Left colon (tissue), 2 donors: ENCODE measurements at regions not wholly inside any gene's neighbourhood (a gene's known extent, or its start where the extent isn't known, plus 50 kb on each side); places are given as distances from the start of the nearest gene placed in this dataset.

Experiments used
- ATAC-seq: fragments of 200-7000 bp; cut with Tn5 transposase; one replicate; pipeline ENCODE4 v1.9.1; 2020; ENCODE audit warnings: mild to moderate bottlenecking, moderate library complexity
- DNase-seq, 2 donors: peaks; one replicate each; pipeline ENCODE4 v3.0.0-alpha.2; 2020
- intact Hi-C, 2 donors: fragments of 100-400 bp; cut with DNase I in 1 of 2; cut with micrococcal nuclease in 1 of 2; formaldehyde crosslinking; loops; one replicate each; pipeline versions ENCODE4 v1.11.2 to v1.14.0; 2022; cut with DNase I, micrococcal nuclease
- donor health status: DM: no; HTN: no; CAD: no.
- donor health status: DM: yes; HTN: yes; CAD: no.

- no peak for ATAC-seq
- intact Hi-C loops: no loop called here
- no peak for DNase-seq
Measured at GRCh38 chr3:177947901-177948300, 588.3 kb upstream of the KCNMB2 start.

GRCh38 chr3:177948716-177949425 lies 587.4 kb upstream of the KCNMB2 start:
- DNase-seq (no peak), ATAC-seq (no peak)
- intact Hi-C loops: no loop called here

- intact Hi-C loops: no loop called here
- ATAC-seq (no peak), DNase-seq (no peak)
Measured at GRCh38 chr3:177959188-177959587, 577.0 kb upstream of the KCNMB2 start.

DNA sequence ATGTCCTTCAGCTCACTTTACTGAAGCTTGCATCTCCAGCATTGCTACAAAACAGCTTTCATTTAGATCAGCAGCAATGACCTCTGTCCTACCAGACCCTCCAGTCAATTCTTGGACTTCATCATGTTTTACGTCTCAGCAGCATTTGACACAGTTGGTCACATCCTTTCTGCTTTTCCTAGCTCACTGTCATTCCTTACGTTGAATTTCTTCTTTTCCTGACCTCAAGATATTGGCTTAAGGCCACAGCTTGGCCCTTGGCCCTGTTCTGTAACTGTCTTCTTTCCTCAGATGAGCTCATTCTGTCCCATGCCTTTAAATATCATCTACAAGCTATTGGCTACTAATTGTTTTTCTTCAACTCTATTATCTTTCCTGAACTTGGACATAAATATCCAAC lies 576.2 kb upstream of the KCNMB2 start:
- intact Hi-C loops: no loop called here
- DNase-seq: no peak
- no peak for ATAC-seq

DNA sequence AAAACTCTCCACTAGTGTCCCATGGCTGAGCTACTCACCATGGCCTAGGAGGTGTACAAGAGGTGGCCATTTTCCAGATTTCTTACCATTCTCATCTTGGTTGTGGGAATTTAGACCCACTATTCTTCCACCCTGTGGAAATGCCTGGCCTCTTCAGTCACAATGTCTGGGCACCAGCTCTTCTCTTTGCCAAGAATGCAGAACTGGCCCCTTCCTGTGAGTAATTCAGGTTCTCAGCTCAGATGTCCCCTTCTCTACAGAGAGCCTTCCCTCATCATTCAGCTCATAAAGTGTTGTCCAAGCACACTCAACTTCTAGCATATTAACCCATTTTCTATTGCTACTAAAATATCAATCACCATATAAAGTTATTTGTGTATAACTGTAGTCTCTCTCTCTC lies 575.5 kb upstream of the KCNMB2 start:
- DNase-seq (no peak), ATAC-seq (no peak)
- intact Hi-C loops: no loop called here

- DNase-seq (no peak), ATAC-seq (no peak)
- intact Hi-C loops: no loop called here
Measured at GRCh38 chr3:177961784-177962183, 574.5 kb upstream of the KCNMB2 start.

DNA sequence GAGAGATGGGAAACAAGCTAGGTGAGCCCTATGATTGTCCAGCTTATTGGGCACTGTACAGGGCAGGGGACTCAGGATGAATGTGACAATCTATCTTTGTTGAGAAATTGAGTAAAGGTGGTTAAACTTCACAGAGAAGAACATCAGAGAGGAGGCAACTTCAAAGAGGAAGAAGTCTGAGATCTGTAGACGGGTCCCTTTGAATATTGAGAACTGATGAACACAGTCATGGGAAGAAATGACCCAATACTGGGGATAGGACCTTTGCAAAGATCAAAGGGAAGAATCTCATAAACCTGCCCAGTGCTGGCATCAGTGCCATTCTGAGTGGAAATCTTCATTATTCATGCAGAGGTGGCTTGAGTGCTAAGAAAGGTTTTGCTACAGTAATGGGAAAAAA lies 569.7 kb upstream of the KCNMB2 start:
- intact Hi-C loops: no loop called here
- no peak for ATAC-seq
- no peak for DNase-seq

GRCh38 chr3:177968891-177969290 lies 567.3 kb upstream of the KCNMB2 start:
- DNase-seq (no peak), ATAC-seq (no peak)
- intact Hi-C loops: no loop called here

DNA sequence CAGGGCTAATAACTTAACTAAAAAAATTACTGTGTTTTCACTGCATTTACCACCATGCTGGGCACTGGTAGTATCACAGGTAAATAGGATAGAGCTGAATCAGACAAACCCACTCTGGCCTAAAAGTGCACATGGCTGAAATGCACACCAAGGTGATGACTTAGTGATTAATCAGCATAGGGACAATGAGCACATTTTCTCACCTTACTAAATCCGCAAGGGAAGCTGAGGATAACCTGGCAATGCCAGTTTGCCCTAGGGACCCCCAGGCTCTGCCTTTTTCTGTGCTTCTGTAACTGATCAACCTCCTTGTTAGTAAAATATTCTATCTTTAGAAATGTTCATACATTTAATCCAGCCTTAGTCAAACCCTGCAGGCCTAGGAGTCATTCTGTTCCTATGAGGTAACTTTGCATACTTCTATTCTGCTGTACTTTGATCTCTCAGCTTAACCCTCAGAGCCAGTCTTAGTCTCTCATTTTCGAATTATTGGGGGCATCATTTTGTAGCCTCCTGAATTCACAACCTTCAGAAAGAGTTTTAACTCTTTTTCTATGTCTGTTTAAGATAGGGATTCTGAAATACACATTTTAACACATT lies 562.9 kb upstream of the KCNMB2 start:
- intact Hi-C loops: no loop called here
- ATAC-seq: no peak
- DNase-seq: no peak

GRCh38 chr3:177976241-177976640 lies 560.0 kb upstream of the KCNMB2 start:
- DNase-seq: no peak
- intact Hi-C loops: no loop called here
- no peak for ATAC-seq

DNA sequence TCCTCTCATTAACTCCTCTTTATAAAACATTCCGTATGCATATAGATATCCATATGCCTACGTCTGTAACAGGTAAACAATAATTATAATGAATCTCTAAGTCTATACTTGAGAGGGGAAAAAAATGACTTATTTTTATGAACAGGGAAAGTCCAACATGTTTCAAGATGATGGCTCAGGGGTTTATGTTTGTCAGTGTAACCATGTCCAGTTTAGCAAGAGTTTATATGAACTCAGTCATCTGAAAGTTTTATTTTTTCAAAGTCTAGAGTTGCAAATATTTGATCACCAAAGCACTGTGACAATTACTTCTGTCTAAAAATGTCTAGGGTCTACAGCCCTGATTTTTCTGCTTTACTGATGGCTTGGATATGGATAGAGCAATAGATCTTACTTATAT lies 559.4 kb upstream of the KCNMB2 start:
- ATAC-seq (no peak), DNase-seq (no peak)
- intact Hi-C loops: no loop called here

DNA sequence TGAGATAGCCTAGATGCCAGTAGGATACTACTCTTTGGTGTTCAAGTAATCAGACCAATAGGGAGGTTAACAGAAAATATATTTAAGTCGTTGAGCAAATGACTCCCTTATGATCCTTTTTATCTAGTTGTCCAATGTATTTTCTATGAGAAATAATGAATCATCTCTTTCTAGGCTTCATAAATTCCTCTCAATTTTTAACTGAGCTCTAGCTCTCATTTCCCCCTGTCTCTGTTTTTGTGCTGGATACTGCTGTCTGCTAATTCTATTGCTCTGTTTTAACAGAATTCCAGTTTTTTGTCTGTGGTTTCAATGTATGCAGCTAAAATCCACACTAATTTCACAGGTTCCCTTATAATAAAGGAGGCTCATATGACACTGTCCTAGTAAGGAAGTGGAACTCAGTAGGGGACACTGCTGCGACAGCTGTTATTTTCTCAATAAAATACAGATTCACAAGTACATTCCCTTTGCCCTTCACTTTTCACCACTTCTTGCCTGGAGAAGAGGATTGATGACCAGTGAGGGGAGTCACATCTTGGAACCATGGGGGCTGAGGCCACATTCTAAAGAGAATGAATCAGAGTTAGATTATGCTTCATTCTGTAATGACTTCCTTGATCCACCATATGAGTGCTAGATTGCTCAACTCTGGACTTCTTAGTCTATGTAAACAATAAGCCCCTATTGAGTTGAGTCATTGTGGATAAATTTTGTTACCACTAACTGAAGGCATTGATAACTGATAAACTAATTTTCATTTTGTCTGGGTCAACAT lies 558.7 kb upstream of the KCNMB2 start:
- no peak for ATAC-seq
- DNase-seq: no peak
- intact Hi-C loops: no loop called here

DNA sequence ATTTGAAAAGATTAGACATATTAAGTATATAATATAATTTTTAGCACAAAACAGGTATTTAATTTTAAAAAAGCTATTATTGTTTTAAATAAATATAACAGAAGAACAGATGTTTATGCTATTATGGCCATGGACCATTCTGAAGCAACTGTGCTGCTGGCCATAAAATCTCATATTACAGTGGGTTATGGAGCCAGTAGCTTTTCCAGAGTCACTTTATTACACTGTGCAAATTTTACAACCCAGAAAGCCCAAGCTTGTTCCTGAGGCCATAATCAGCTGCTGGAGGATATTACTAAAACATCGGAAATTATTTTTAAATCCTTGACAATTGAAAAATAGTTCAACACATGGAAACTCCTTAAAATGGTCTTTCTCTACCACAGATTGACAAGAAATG lies 557.3 kb upstream of the KCNMB2 start:
- ATAC-seq (peak; percentile 81), DNase-seq (no peak)
- intact Hi-C loops: no loop called here

DNA sequence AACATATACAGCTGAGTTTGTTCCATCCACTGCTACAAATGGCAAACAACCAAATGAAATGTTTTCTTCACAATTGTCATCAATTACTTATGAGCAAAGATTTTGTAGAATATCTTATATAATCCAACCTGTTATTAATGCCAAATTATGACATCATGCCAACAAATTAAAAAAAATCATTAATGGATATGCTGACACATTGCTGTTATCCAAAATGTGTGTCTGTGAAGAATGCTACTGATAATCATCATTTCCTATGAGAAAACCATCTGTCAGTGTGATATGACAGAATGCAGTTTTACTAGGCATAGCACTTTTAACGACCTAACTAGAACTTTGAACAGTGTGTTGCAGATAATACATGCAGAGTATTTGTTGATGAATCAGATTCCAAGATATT lies 556.5 kb upstream of the KCNMB2 start:
- peak; percentile 44 for ATAC-seq
- intact Hi-C loops: no loop called here
- DNase-seq: no peak

DNA sequence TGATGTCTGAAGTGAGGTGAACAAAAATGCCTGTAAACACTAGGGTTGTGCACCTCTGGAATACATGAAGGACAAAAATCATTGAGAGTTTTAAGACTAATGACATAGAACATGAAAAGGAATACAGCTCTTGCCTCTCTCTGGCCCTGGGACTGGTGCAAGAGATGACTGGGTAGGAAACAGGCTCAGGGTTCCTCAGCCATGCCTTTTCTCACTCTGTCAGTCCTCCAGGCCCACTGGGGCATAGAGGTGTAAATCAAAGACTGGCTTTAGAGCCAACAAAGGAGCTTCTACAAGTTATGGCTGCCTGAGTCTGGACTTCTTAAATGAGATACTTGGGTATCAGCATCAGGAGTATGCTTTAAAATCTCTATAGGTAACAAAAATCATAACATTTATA lies 554.7 kb upstream of the KCNMB2 start:
- DNase-seq (no peak), ATAC-seq (no peak)
- intact Hi-C loops: no loop called here

DNA sequence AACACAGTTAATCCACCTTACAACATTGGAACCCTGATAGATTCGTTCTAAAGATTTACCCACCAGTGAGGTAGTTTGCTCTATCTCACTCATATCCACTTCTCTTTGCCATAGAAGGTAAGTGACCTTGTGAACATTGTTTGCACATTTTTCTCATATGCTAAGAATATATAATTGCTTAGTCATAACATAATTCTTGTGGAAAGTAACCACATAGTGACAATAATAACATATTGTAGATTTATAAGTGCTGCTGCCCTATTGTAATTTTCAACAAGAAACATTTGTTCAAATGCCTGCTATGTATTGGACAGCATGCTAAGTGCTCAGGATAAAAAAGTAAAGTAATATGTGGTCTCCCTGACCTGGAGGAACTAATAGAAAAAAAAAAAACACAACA lies 554.2 kb upstream of the KCNMB2 start:
- intact Hi-C loops: no loop called here
- no peak for ATAC-seq
- no peak for DNase-seq

GRCh38 chr3:177983320-177983719 lies 552.9 kb upstream of the KCNMB2 start:
- ATAC-seq (no peak), DNase-seq (no peak)
- intact Hi-C loops: no loop called here

DNA sequence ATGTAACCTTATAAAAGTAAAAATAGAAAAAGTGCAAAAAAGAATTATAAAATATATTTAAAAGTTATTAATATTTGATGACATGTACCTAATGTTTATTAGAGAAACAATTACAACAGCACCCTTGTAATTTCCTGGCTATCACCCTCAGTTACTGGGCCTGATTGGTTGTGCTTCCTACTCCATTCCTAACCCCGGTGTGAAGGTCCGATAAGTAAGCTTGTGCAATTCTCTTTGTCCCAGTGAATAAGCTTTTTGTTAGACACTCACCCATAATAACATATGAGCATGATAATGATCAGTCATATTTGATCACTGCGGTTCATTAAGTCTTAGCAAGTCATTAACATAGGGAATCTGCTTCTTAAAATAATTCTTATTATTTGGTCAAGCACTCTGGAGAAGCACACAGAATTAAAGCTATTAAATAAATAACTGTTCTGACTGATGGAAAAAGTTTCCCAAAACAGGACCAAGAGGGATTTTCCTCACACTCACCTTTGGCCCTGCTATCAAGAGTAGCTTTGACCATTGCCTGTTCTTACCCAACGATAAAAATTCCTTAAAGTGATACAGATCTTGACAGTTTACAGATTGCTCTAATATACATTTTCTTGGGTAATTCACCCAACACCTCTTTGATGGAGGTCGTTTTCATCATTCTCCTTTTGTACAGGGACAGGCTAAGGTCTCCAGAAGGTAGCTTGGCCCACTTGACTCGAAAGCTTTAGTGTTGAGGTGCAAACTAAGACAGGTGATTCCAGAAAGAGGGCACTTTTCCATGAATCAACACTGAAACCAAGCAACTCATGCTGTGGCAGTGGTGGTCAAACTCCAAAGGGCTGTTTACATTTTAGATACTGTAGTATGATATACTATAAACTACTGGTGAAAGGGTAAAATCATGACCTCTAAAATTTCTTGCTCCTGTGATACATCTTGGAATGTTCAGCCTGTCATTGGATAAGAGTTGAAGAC lies 543.0 kb upstream of the KCNMB2 start:
- ATAC-seq (no peak), DNase-seq (no peak)
- intact Hi-C loops: no loop called here

- intact Hi-C loops: no loop called here
- no peak for ATAC-seq
Measured at GRCh38 chr3:177994976-177995375, 541.3 kb upstream of the KCNMB2 start.

More at GRCh38 chr3:177994976-177995375, 541.3 kb upstream of the KCNMB2 start:
- DNase-seq: no peak
